Immature natural killer cell (primary cell): ENCODE measurements at regions not wholly inside any gene's neighbourhood (a gene's known extent, or its start where the extent isn't known, plus 50 kb on each side); places are given as distances from the start of the nearest gene placed in this dataset.
"Not testable (repeated sequence)": the region's sequence is repeated elsewhere in the genome, so short reads cannot be mapped to it uniquely, and the experiment has no call there.

Source experiments
- DNase-seq, 3 donors: peaks; one replicate each; pipeline ENCODE4 v3.0.0; 2022; ENCODE audit warnings: mixed read lengths in 1 of 3
- H3K27ac Mint-ChIP-seq, 6 donors: one replicate each; pipeline ENCODE4 v1.8.0; 2020; ENCODE audit warnings: mixed read lengths in 6 of 6, mild to moderate bottlenecking in 5 of 6, inconsistent platforms in 4 of 6, moderate library complexity in 3 of 6
- H3K27me3 Mint-ChIP-seq, 3 donors: one replicate each; pipeline ENCODE4 v1.8.0; 2020 to 2021; ENCODE audit warnings: low read depth in 3 of 3, mild to moderate bottlenecking in 3 of 3, mixed read lengths in 3 of 3, moderate library complexity in 3 of 3, inconsistent platforms in 1 of 3
- H3K36me3 Mint-ChIP-seq, 3 donors: one replicate each; pipeline ENCODE4 v1.8.0; 2020; ENCODE audit warnings: mixed read lengths in 3 of 3, inconsistent platforms in 2 of 3, mild to moderate bottlenecking in 2 of 3
- H3K4me1 Mint-ChIP-seq, 2 donors: one replicate each; pipeline ENCODE4 v1.8.0; 2020; ENCODE audit warnings: inconsistent platforms in 2 of 2, mild to moderate bottlenecking in 2 of 2, mixed read lengths in 2 of 2, moderate library complexity in 1 of 2
- H3K4me3 Mint-ChIP-seq, 5 donors: one replicate each; pipeline ENCODE4 v1.8.0; 2020; ENCODE audit warnings: mild to moderate bottlenecking in 5 of 5, mixed read lengths in 5 of 5, inconsistent platforms in 3 of 5, moderate library complexity in 3 of 5
- H3K9me3 Mint-ChIP-seq, 6 donors: one replicate each; pipeline ENCODE4 v1.8.0; 2020; ENCODE audit warnings: mild to moderate bottlenecking in 6 of 6, mixed read lengths in 6 of 6, inconsistent platforms in 4 of 6, moderate library complexity in 3 of 6

DNA sequence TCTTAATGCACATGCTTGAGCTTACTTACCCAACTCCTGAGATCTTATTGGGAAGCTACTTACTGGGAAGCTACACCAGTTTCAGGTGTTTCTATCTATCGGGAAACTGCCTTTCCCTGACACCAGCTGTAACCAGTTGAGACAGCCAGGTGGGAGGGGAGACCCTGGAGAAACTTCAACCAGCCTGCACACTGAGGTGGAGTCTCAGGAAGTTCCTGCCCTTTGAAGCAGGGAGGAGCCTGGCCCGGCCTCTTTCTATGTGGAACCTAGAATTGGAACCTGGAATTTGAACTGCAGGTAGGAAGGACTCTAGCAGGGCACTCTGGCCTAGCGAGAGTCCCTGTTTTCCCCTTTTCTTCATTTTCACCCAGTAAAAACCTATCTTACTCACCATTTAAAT is 425.8 kb upstream of the PABPC4L start:
- DNase-seq, result no peak
- Mint-ChIP-seq H3K4me3 (no peak overlapping the region), H3K4me1 (no peaks in the 10 kb centered on the region), H3K36me3 (peaks cover 0 to 4% (median 0%) of the 10 kb centered on the region in 3 donors), H3K27ac (no peak overlapping the region), H3K27me3 (peaks cover 0 to 4% (median 1%) of the 10 kb centered on the region in 3 donors), H3K9me3 (peaks cover 6 to 45% (median 23%) of the 10 kb centered on the region in 6 donors)

DNA sequence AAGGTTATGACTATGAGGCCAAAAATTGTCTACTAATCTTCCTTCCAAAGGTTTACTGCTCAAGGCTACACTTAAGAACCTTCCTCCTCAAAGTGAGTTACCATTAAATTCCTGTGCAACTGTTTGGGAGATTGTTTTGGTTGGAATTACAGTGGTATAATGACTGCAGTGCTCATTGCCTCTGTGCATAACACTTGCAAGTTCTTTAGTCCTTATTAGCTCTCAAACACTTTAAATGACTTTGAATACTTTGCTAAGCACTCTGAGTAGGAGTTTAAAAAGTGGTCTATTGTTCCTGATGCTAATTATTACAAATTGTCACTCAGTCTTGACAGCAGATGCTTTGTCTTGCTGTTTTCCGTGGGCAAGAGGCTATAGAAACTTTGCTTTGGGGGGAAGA is 422.8 kb upstream of the PABPC4L start:
- DNase-seq, result no peak
- peaks cover 0 to 1% (median 0%) of the 10 kb centered on the region in 3 donors for H3K27me3 Mint-ChIP-seq
- H3K36me3 Mint-ChIP-seq, result peaks cover 0 to 4% (median 0%) of the 10 kb centered on the region in 3 donors
- no peak overlapping the region for H3K27ac Mint-ChIP-seq
- peaks cover 8 to 34% (median 19%) of the 10 kb centered on the region in 6 donors for H3K9me3 Mint-ChIP-seq
- H3K4me1 Mint-ChIP-seq, result no peaks in the 10 kb centered on the region
- H3K4me3 Mint-ChIP-seq, result no peak overlapping the region

DNA sequence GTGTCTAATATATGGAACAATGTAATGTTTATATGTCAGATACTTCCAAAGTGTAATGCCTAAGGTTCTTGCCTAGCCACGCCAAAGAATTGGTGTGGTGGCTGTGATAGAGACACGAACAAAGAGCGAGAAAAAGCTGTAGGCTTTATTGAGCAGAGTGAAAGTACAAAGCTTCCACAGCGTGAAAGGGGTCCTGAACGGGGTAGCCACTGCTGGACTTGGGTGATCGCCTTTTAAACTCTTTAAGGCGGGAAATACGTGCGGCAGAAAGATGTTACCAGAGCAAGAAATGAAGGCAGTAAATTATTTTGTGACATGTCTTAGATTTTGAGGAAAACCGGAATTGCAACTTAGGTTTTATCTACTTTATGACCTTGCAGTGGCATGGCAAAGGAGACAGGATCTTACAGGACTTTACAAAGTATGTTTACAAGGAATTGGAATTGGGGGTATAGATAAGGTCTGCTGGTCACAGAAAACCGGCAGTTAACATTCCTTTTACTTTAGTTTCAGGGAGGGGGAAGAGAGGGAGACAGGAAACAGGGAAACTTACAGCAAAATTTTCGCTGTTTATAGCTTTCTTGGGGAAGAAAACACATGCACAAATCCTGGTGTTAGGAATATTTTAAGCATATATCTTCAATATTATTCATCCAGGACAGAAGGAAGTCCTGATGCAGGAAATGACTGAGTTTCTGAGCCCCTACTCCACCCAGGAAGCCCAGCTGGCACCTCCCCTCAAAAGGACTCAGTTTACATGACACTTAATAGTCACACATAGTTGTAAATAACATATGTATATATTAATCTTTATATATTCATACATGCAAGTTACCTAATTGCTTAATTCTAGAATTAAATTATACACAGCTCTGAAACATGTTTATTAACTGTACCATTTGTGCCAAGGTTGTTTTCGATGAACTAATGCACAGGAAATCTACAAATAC is 421.3 kb upstream of the PABPC4L start:
- not testable (repeated sequence) for H3K4me3 Mint-ChIP-seq, H3K27me3 Mint-ChIP-seq, H3K4me1 Mint-ChIP-seq, DNase-seq, H3K36me3 Mint-ChIP-seq, H3K27ac Mint-ChIP-seq
- peaks cover 8 to 36% (median 26%) of the 10 kb centered on the region in 6 donors for H3K9me3 Mint-ChIP-seq

DNA sequence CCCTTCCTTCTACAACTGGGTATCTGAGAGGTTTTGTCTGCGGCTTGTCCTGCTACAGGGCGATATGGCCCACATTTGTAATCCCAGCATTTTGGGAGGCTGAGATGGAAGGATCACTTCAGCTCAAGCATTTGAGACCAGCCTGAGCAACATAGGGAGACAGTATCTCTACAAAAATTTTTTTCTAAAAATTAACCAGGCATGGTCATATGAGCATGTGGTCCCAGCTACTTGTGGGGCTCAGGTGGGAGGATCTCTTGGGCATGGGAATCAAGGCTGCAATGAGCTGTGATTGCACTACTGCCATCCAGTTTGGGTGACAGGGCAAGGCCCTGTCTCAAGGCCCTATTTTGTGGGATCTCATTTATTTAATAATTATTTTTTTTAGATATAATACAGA is 420.6 kb upstream of the PABPC4L start:
- Mint-ChIP-seq H3K9me3 (peaks cover 8 to 32% (median 25%) of the 10 kb centered on the region in 6 donors), H3K4me1 (no peaks in the 10 kb centered on the region), H3K27ac (no peak overlapping the region), H3K36me3 (peaks cover 0 to 4% (median 0%) of the 10 kb centered on the region in 3 donors), H3K27me3 (peaks cover 0 to 1% (median 0%) of the 10 kb centered on the region in 3 donors), H3K4me3 (no peak overlapping the region)
- no peak for DNase-seq

DNA sequence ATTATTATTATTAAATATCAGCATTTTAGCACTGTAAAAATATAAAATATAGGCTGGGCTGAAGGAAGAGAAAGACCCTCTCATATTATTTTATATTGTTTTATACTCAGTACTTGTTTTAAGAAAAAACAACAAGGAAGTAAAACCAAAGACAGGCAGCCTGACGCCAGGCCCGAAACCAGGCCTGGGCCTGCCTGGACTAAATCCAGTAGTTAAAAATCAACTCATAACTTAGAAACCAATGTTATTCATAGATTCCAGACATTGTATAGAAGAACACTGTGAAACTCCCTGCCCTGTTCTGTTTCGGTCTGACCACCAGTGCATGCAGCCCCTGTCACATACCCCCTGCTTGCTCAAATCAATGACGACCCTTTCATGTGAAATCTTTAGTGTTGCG is 420.1 kb upstream of the PABPC4L start:
- not testable (repeated sequence) for H3K4me1 Mint-ChIP-seq, H3K27me3 Mint-ChIP-seq

DNA sequence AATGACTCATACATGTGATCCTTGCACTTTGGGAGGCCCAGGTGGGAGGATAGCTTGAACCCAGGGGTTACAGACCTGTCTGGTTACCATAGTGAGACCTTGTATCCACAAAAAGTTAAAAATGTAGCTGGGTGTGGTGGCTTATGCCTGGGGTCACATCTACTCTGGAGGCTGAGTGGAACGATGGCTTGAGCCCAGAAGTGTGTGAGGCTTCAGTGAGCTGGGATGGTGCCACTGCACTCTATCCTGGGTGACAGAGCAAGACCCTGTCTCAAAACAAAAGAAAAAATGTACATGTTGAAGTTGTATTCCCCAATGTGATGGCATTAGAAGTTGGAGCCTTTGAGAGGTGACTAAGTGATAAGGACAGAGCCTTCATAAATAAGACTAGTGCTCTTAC is 409.4 kb upstream of the PABPC4L start:
- Mint-ChIP-seq H3K9me3 (peaks cover 0 to 11% (median 5%) of the 10 kb centered on the region in 6 donors), H3K36me3 (peaks cover 0 to 3% (median 0%) of the 10 kb centered on the region in 3 donors)

More for the DNA sequence above, 420.1 kb upstream of the PABPC4L start:
- H3K36me3 Mint-ChIP-seq, DNase-seq, H3K27ac Mint-ChIP-seq, H3K4me3 Mint-ChIP-seq: not testable (repeated sequence)
- H3K9me3 Mint-ChIP-seq, result peaks cover 7 to 32% (median 24%) of the 10 kb centered on the region in 6 donors

DNA sequence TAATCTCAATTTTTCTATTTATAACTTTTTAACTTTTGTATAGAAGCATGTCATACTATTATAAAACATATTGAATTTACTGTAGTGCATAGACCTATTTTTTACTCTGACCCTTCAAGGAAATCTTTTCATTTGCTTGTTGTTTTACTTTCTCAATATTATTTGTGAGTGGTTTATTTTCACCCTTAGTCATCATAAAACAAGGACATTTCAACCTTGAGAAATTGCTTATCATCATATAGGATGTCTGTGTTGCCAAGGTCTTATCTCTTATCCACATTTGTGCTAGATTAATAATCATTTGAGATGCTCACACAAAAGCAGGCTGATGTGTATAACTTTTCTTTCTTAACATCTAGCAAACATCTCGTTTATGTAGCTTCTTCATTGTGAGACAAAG is 408.6 kb upstream of the PABPC4L start:
- peaks cover 0 to 2% (median 0%) of the 10 kb centered on the region in 3 donors for H3K27me3 Mint-ChIP-seq

More for the DNA sequence above, 409.4 kb upstream of the PABPC4L start:
- H3K4me1 Mint-ChIP-seq, result no peaks in the 10 kb centered on the region
- peaks cover 0 to 2% (median 0%) of the 10 kb centered on the region in 3 donors for H3K27me3 Mint-ChIP-seq
- no peak overlapping the region for H3K4me3 Mint-ChIP-seq
- no peak for DNase-seq
- no peak overlapping the region for H3K27ac Mint-ChIP-seq

DNA sequence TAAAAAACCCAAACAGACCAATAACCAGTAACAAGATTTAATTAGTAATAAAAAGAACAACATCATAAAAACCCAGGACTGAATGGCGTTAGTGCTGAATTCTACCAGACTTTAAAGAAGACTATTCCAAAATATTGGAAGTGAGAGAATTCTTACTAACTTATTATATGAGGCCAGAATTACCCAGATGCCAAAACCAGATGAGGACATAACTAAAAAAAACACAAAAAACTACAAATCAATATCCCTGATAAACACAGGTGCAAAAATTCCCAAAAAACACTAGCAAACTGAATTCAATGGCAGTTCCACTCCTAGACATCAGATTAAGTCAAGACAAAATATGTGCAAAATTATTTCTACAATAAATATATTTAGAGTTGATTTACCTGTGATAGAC is 400.1 kb upstream of the PABPC4L start:
- no peaks in the 10 kb centered on the region for H3K36me3 Mint-ChIP-seq
- no peak for DNase-seq
- H3K27ac Mint-ChIP-seq, result no peak overlapping the region
- no peak overlapping the region for H3K4me3 Mint-ChIP-seq
- H3K9me3 Mint-ChIP-seq, result peaks cover 15 to 41% (median 22%) of the 10 kb centered on the region in 6 donors
- H3K4me1 Mint-ChIP-seq, result no peaks in the 10 kb centered on the region
- H3K27me3 Mint-ChIP-seq, result peaks cover 0 to 2% (median 0%) of the 10 kb centered on the region in 3 donors

More for the DNA sequence above, 408.6 kb upstream of the PABPC4L start:
- Mint-ChIP-seq H3K9me3 (peaks cover 0 to 11% (median 4%) of the 10 kb centered on the region in 6 donors), H3K4me1 (no peaks in the 10 kb centered on the region), H3K27ac (no peak overlapping the region), H3K4me3 (no peak overlapping the region), H3K36me3 (peaks cover 0 to 2% (median 0%) of the 10 kb centered on the region in 3 donors)
- DNase-seq, result no peak

DNA sequence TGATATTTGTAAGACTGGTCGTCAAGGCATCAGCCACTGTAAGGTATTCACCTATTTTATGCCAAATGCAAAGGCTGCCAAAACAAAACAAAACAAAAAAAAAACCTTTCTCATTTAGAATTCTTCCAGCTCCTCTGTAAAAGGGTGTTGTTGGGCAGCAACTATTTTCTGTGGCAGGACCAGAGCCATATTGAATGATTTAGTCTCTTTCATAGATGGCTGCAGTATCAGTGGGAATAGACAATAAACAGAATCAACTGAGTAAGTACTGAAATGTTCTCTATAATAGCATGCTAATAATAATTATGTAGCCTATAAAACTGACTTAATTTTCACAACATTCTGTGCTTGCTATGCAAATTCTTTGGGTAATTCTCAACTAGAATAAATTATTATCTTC is 389.7 kb upstream of the PABPC4L start:
- Mint-ChIP-seq H3K4me1 (no peaks in the 10 kb centered on the region), H3K27ac (no peak overlapping the region), H3K4me3 (no peak overlapping the region), H3K27me3 (no peaks in the 10 kb centered on the region), H3K9me3 (peaks cover 0 to 25% (median 6%) of the 10 kb centered on the region in 6 donors), H3K36me3 (no peaks in the 10 kb centered on the region)
- no peak for DNase-seq

DNA sequence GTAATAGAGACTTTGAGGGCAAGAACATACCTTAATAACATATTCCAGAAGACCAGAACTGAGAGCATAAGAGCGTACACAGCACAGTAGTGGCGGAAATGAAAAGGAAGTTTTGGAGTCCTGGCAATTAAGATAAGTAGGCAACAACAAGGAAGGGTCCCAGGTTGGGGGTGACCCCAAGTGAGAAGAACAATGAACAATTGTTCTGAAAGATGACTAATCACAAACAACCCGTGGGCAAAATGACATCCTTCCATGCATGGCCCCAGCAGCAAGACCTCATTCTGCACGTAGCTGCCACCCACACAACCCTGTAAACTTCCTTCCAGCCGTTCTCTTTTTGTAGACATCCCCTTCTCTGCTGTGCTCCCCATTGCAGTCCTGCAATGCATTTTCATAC is 384.4 kb upstream of the PABPC4L start:
- no peaks in the 10 kb centered on the region for H3K4me1 Mint-ChIP-seq
- no peak overlapping the region for H3K27ac Mint-ChIP-seq
- H3K9me3 Mint-ChIP-seq, result peaks cover 6 to 39% (median 18%) of the 10 kb centered on the region in 6 donors
- DNase-seq, result no peak
- H3K36me3 Mint-ChIP-seq, result no peaks in the 10 kb centered on the region
- no peak overlapping the region for H3K4me3 Mint-ChIP-seq
- no peaks in the 10 kb centered on the region for H3K27me3 Mint-ChIP-seq

DNA sequence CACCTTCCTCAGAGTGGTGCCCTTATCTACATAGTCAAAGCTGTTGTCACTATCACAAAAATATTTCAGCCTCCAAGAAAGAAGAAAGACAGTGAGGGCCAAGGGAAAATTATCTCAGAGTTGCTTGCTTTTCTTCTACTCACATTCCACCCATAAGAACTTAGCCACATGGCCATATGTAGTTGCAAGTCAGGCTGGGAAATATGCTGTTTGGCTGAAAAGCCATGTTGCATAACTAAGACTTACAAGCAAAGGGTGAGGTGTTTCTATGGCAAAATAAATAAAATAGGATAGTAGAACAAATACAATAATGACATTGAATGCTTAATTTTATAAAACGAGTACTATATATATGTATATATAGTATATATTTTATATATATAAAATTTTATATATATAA is 365.9 kb upstream of the PABPC4L start:
- H3K4me1 Mint-ChIP-seq, result no peaks in the 10 kb centered on the region
- H3K9me3 Mint-ChIP-seq, result peaks cover 4 to 31% (median 17%) of the 10 kb centered on the region in 6 donors
- no peak overlapping the region for H3K27ac Mint-ChIP-seq
- DNase-seq, result no peak
- H3K4me3 Mint-ChIP-seq, result no peak overlapping the region
- H3K36me3 Mint-ChIP-seq, result no peaks in the 10 kb centered on the region
- H3K27me3 Mint-ChIP-seq, result no peaks in the 10 kb centered on the region

DNA sequence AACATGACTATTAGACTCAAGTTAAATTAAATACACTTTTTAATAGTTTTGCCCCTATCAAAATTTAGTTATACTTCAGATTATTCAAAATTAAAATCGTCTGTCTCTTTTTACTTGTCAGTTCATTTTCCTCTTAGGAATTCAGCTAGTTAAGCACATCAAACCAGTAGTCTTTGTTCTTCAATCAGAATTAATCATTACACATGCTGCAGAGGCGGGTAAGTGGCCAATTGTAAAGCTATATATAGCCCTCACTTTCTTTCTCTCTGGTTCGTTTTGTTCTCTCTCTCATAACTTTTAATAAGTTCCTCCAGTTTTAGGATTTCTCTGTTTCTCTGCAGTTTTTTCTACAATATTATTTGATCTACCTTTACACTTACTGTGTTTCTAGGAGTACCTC is 359.1 kb upstream of the PABPC4L start:
- Mint-ChIP-seq H3K27me3 (no peaks in the 10 kb centered on the region), H3K9me3 (peaks cover 1 to 31% (median 15%) of the 10 kb centered on the region in 6 donors), H3K4me1 (no peaks in the 10 kb centered on the region), H3K27ac (no peak overlapping the region), H3K36me3 (no peaks in the 10 kb centered on the region), H3K4me3 (no peak overlapping the region)
- no peak for DNase-seq

DNA sequence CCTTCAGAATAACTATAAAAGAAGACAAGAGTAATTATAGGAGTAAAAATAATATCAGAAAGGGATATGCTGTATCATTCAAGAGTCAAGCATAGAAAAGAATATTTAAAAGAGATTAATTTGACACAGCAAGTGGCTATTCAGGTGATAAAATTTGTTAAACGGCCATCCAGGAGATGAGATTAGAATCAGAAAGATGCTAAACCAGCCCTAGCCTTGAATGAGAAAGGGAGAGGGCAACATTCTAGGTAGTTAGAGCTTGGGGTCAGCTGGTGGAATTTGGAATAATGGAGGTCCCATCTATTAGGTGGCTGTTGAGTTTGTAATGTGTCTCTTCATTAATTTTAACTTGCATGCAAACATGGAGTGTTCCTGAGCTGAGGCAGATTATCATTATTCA is 350.5 kb upstream of the PABPC4L start:
- Mint-ChIP-seq H3K9me3 (peaks cover 6 to 62% (median 30%) of the 10 kb centered on the region in 6 donors), H3K27me3 (peaks cover 0 to 2% (median 0%) of the 10 kb centered on the region in 3 donors), H3K36me3 (no peaks in the 10 kb centered on the region), H3K4me1 (no peaks in the 10 kb centered on the region), H3K4me3 (no peak overlapping the region), H3K27ac (no peak overlapping the region)
- no peak for DNase-seq

DNA sequence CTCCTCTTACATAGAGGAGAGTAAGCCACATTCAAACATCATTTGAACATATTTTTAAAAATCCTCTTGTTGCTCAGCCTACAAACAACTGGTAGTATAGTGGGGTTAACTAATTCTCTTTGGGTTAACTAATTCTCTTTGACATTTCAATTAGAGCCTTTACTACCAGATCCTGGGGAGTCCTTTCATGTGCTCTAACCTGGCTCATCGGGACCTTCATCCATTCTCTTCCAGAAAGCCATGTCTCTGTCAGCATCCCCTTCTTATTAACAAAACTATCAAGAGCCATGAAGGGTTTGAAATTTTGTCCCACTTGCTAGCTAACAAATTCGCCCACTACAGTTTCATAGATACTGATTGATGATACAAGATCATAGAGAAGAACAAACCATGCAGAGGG is 349.8 kb upstream of the PABPC4L start:
- Mint-ChIP-seq H3K27ac (no peak overlapping the region), H3K27me3 (peaks cover 0 to 2% (median 0%) of the 10 kb centered on the region in 3 donors), H3K4me3 (no peak overlapping the region), H3K36me3 (no peaks in the 10 kb centered on the region), H3K4me1 (no peaks in the 10 kb centered on the region), H3K9me3 (peaks cover 8 to 67% (median 33%) of the 10 kb centered on the region in 6 donors)
- no peak for DNase-seq
